Esophagus muscularis mucosa (tissue), 4 donors: ENCODE measurements at regions not wholly inside any gene's neighbourhood (a gene's known extent, or its start where the extent isn't known, plus 50 kb on each side); places are given as distances from the start of the nearest gene placed in this dataset.

Source experiments
- DNase-seq: peaks from one replicate; pipeline ENCODE4 v3.0.0-alpha.2; 2017; ENCODE audit errors: extremely low spot score
- H3K27ac ChIP-seq, 4 donors: fragments of 200-600 bp; sonication (generic); replicated peaks in 1 of 4; 1 replicate in 3 of 4; 2 replicates in 1 of 4; pipeline ENCODE4 v1.5.1; 2016 to 2019; ENCODE audit warnings: mild to moderate bottlenecking in 1 of 4
- H3K27me3 ChIP-seq, 4 donors: fragments of 200-600 bp; sonication (generic); one replicate each; pipeline versions ENCODE4 v1.5.1 to v1.6.0; 2016 to 2019
- H3K36me3 ChIP-seq, 4 donors: fragments of 200-600 bp; sonication (generic); one replicate each; pipeline ENCODE4 v1.5.1; 2016 to 2019
- H3K4me1 ChIP-seq, 4 donors: fragments of 200-600 bp; sonication (generic); one replicate each; pipeline ENCODE4 v1.5.1; 2016 to 2019
- H3K4me3 ChIP-seq, 4 donors: fragments of 200-600 bp; sonication (generic); 1 replicate in 2 of 4; 2 replicates in 2 of 4; pipeline ENCODE4 v1.5.1; 2016 to 2019; ENCODE audit warnings: mild to moderate bottlenecking in 4 of 4, moderate library complexity in 1 of 4
- H3K9me3 ChIP-seq, 4 donors: fragments of 200-600 bp; sonication (generic); 1 replicate in 3 of 4; 2 replicates in 1 of 4; pipeline ENCODE4 v1.5.1; 2016 to 2019
- EP300 ChIP-seq: sonication (generic); formaldehyde crosslinking; IDR thresholded peaks from one replicate; pipeline ENCODE4 v1.6.1; 2017; ENCODE audit warnings: antibody characterized with exemption
- POLR2A ChIP-seq: fragments of 450-650 bp; IDR thresholded peaks from one replicate; pipeline ENCODE4 v1.6.1; 2017; ENCODE audit warnings: antibody characterized with exemption, moderate library complexity, mild to moderate bottlenecking, low read depth
- POLR2AphosphoS5 ChIP-seq, 2 donors: sonication (generic); formaldehyde crosslinking; IDR thresholded peaks; one replicate each; pipeline ENCODE4 v1.6.1; 2017; ENCODE audit warnings: antibody characterized with exemption in 2 of 2
- WGBS: methylation state at CpG from one replicate; pipeline ENCODE4 v1.1.5; 2018; 5-methylcytosine and 5-hydroxymethylcytosine counted together
- intact Hi-C: fragments of 100-400 bp; cut with DNase I; formaldehyde crosslinking; loops from one replicate; pipeline ENCODE4 v1.15.1; 2023
- TF ChIP-seq, protein P1 (sequence below), 3 experiments: fragments of 200-600 bp in 2 of 3; fragments of 450-650 bp in 1 of 3; sonication (generic) in 2 of 3; IDR thresholded peaks; one replicate each; pipeline ENCODE4 v1.5.1; 2017 to 2019; ENCODE audit warnings: antibody characterized with exemption in 3 of 3, mild to moderate bottlenecking in 2 of 3, moderate library complexity in 1 of 3

DNA sequence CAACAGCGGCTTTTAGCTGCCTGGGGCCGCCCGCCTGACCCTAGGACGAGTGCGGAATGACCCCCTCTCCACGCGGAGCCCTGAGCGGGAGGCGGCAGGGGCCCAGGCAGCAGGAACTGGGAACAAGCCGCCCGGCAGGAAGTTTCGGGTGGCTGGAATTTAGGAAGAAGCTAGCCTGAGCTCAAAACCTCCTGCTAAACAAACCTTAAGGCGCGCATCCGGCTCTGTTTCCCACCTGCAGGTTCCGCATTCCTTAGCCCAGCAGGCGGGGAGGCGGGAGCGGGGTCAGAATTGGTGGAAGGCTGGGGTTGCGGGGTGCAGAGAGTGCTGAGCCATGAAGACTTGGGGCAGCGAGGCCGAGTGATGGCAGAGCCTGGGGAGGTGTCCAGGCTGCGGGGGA lies 813.9 kb downstream of the KCNJ18 start:
- H3K4me1 ChIP-seq, result no peaks in the 10 kb centered on the region
- intact Hi-C loops, result no loop called here
- peaks cover 0 to 12% (median 0%) of the 10 kb centered on the region in 4 donors for H3K9me3 ChIP-seq
- H3K36me3 ChIP-seq, result no peaks in the 10 kb centered on the region
- no peaks in the 10 kb centered on the region for H3K27me3 ChIP-seq
- no peak overlapping the region for H3K4me3 ChIP-seq
- DNase-seq, result no peak
- 81% methylated on average over 22 of the region's 23 CpGs for WGBS
- no peak overlapping the region for H3K27ac ChIP-seq
- TF ChIP-seq POLR2A (no peak), EP300 (no peak), POLR2AphosphoS5 (IDR thresholded peaks at IDR 0.05) (no peak)
- TF ChIP-seq, protein P1, sequence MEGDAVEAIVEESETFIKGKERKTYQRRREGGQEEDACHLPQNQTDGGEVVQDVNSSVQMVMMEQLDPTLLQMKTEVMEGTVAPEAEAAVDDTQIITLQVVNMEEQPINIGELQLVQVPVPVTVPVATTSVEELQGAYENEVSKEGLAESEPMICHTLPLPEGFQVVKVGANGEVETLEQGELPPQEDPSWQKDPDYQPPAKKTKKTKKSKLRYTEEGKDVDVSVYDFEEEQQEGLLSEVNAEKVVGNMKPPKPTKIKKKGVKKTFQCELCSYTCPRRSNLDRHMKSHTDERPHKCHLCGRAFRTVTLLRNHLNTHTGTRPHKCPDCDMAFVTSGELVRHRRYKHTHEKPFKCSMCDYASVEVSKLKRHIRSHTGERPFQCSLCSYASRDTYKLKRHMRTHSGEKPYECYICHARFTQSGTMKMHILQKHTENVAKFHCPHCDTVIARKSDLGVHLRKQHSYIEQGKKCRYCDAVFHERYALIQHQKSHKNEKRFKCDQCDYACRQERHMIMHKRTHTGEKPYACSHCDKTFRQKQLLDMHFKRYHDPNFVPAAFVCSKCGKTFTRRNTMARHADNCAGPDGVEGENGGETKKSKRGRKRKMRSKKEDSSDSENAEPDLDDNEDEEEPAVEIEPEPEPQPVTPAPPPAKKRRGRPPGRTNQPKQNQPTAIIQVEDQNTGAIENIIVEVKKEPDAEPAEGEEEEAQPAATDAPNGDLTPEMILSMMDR (IDR thresholded peaks at IDR 0.05), result no peak

DNA sequence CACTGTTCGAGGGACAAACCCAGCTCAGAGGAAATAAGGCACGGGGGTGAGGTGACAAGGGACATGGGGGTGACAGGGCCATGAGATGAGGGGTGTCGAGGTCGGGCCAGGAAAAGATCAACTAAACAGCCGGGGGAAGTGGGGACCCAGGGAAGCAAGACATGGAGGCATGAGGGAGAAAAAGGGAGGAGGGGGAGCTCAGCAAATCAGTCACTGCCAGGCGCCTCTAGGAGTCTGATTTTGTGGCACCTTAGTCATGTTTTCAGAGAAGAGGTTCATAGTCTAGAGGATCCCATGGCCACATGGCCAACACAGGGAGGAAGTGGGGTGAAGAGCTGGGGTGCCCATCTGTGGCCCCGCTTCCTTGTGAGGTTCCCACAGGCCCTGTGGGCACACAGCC lies 814.5 kb downstream of the KCNJ18 start:
- no peaks in the 10 kb centered on the region for H3K4me1 ChIP-seq
- intact Hi-C loops, result no loop called here
- H3K9me3 ChIP-seq, result peaks cover 0 to 12% (median 0%) of the 10 kb centered on the region in 4 donors
- no peak overlapping the region for H3K27ac ChIP-seq
- H3K27me3 ChIP-seq, result no peaks in the 10 kb centered on the region
- H3K36me3 ChIP-seq, result no peaks in the 10 kb centered on the region
- no peak for DNase-seq
- no peak overlapping the region for H3K4me3 ChIP-seq
- 69% methylated on average over 7 of the region's 7 CpGs for WGBS
- TF ChIP-seq, protein P1 (IDR thresholded peaks at IDR 0.05), result no peak
- TF ChIP-seq POLR2A, result no peak
- TF ChIP-seq EP300, result no peak
- no peak for TF ChIP-seq POLR2AphosphoS5 (IDR thresholded peaks at IDR 0.05)

DNA sequence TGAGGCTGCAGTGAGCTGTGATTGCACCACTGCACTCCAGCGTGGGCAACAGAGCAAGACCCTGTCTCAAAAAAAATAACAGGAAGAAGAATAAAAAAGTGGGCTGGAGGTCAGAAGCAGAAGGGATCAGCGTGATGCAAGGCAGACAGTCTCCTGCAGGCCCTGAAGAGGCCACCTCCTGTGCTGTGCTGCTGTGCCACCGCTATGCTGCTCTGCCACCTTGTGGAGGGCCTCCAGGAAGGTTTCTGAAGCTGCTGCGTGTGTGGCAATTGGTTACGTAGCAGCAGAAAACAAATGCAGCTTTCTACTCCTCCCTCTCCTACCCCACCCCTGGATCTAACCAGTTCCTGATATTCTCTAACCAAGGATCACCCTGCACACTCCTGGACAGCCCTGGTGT lies 815.5 kb downstream of the KCNJ18 start:
- WGBS, result 56% methylated on average over 5 of the region's 5 CpGs
- no peak for TF ChIP-seq EP300
- intact Hi-C loops, result no loop called here

DNA sequence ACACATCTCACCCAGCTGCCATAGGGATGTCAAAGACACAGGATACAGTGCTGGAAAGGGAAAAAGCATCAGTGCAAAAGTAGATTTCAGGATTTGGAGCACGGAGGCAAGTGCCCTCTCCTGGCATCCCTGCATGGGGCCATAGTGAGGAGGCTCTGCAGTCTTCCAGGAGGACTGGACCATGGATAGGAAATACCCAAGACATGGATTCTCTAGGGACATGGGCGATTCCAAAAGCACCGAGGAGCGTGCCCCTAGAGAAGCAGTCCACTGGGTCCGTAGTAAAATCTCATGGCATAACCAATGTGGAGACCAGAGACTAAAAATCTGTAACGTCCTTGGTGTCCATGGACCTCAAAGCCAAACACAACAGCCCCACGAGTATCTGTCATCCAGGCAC lies 818.2 kb downstream of the KCNJ18 start:
- no peak for TF ChIP-seq EP300
- no peak for TF ChIP-seq POLR2A
- TF ChIP-seq POLR2AphosphoS5 (IDR thresholded peaks at IDR 0.05), result no peak
- TF ChIP-seq, protein P1 (IDR thresholded peaks at IDR 0.05), result no peak
- Histone ChIP-seq H3K27me3 (peaks cover 0 to 4% (median 0%) of the 10 kb centered on the region in 4 donors), H3K27ac (no peak overlapping the region), H3K9me3 (peaks cover 0 to 10% (median 0%) of the 10 kb centered on the region in 4 donors), H3K36me3 (no peaks in the 10 kb centered on the region), H3K4me3 (no peak overlapping the region), H3K4me1 (no peaks in the 10 kb centered on the region)
- DNase-seq, result peak; percentile 64
- intact Hi-C loops, result no loop called here
- 44% methylated on average over 7 of the region's 7 CpGs for WGBS

More for the DNA sequence above, 815.5 kb downstream of the KCNJ18 start:
- Histone ChIP-seq H3K4me3 (no peak overlapping the region), H3K4me1 (no peaks in the 10 kb centered on the region), H3K9me3 (peaks cover 0 to 4% (median 0%) of the 10 kb centered on the region in 4 donors), H3K27ac (no peak overlapping the region), H3K36me3 (no peaks in the 10 kb centered on the region), H3K27me3 (no peaks in the 10 kb centered on the region)
- no peak for DNase-seq

DNA sequence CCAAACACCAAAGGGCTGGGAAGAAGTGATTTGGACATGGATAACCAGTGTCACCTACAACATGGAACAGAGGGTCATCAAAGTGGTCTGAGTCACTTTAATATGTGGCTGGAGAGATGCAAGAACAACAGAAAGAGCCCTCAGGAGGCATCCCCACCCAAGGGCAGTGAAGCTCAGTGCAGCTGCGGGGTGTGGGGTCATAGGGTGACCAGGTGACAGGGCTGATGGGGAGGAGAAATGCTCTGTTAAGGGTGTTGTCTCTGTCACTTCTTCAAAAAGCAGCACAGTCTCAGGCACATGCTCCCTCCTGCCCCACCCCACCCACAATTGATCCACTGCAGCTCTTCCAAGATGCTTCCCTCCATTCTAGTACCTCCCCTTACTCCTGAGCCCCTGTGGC lies 819.1 kb downstream of the KCNJ18 start:
- Histone ChIP-seq H3K27me3 (peaks cover 0 to 7% (median 0%) of the 10 kb centered on the region in 4 donors), H3K36me3 (no peaks in the 10 kb centered on the region), H3K4me3 (no peak overlapping the region), H3K4me1 (no peaks in the 10 kb centered on the region), H3K27ac (no peak overlapping the region), H3K9me3 (peaks cover 0 to 8% (median 0%) of the 10 kb centered on the region in 4 donors)
- 57% methylated on average over 1 of the region's 1 CpG for WGBS
- DNase-seq, result peak; percentile 86
- no peak for TF ChIP-seq POLR2AphosphoS5 (IDR thresholded peaks at IDR 0.05)
- no peak for TF ChIP-seq POLR2A
- TF ChIP-seq EP300, result no peak
- TF ChIP-seq, protein P1 (IDR thresholded peaks at IDR 0.05), result no peak
- intact Hi-C loops, result no loop called here
